Right lobe of liver (tissue), 4 donors: ENCODE measurements at regions not wholly inside any gene's neighbourhood (a gene's known extent, or its start where the extent isn't known, plus 50 kb on each side); places are given as distances from the start of the nearest gene placed in this dataset.

Experiments used
- CTCF ChIP-seq, 4 donors: fragments of 200-600 bp in 3 of 4; fragments of 450-650 bp in 1 of 4; IDR thresholded peaks; one replicate each; pipeline versions ENCODE4 v1.5.1 to v1.8.0; 2016 to 2022; ENCODE audit warnings: antibody characterized with exemption in 4 of 4, mild to moderate bottlenecking in 2 of 4
- POLR2A ChIP-seq: fragments of 450-650 bp; IDR thresholded peaks from one replicate; pipeline ENCODE4 v1.6.1; 2017; ENCODE audit warnings: antibody characterized with exemption, mild to moderate bottlenecking
- donor health status: DM: no; HTN: no; CAD: no.
- donor health status: DM: no; HTN: no; CAD: no.
- donor health status: DM: no; HTN: yes; CAD: no.

- no peak for TF ChIP-seq CTCF (IDR thresholded peaks at IDR 0.05)
- no peak for TF ChIP-seq POLR2A
Measured at GRCh38 chr1:112767646-112768045, 52.5 kb upstream of the PPM1J start.
